Stromal cell of bone marrow (primary cell): ENCODE measurements at regions not wholly inside any gene's neighbourhood (a gene's known extent, or its start where the extent isn't known, plus 50 kb on each side); places are given as distances from the start of the nearest gene placed in this dataset.
"Not testable (repeated sequence)": the region's sequence is repeated elsewhere in the genome, so short reads cannot be mapped to it uniquely, and the experiment has no call there.

Experiments
- DNase-seq: peaks from one replicate; pipeline ENCODE4 v3.0.0-alpha.2; 2012; ENCODE audit warnings: low read depth

GRCh38 chr2:236632295-236633218, 62.9 kb downstream of the ACKR3 start:
- DNase-seq, result no peak

GRCh38 chr2:236633219-236633570, 63.6 kb downstream of the ACKR3 start:
- no peak for DNase-seq

- DNase-seq, result no peak
Measured at GRCh38 chr2:236633775-236634560, 64.3 kb downstream of the ACKR3 start.

GRCh38 chr2:236636261-236636660, 66.6 kb downstream of the ACKR3 start:
- DNase-seq, result no peak

- DNase-seq, result no peak
Measured at GRCh38 chr2:236636714-236637470, 67.3 kb downstream of the ACKR3 start.

GRCh38 chr2:236637686-236638569, 68.3 kb downstream of the ACKR3 start:
- peak; percentile 22 for DNase-seq

- DNase-seq, result no peak
Measured at GRCh38 chr2:236638707-236639106, 69.1 kb downstream of the ACKR3 start.

GRCh38 chr2:236639461-236640235, 70.0 kb downstream of the ACKR3 start:
- DNase-seq, result no peak

- DNase-seq, result no peak
Measured at GRCh38 chr2:236641051-236641726, 71.6 kb downstream of the ACKR3 start.

GRCh38 chr2:236642125-236642524, 72.5 kb downstream of the ACKR3 start:
- DNase-seq, result peak; percentile 67

- DNase-seq, result peak; percentile 100
Measured at GRCh38 chr2:236642584-236643291, 73.1 kb downstream of the ACKR3 start.

- no peak for DNase-seq
Measured at GRCh38 chr2:236643480-236643879, 73.9 kb downstream of the ACKR3 start.

GRCh38 chr2:236644067-236644466, 74.4 kb downstream of the ACKR3 start:
- no peak for DNase-seq

GRCh38 chr2:236644502-236644911, 74.9 kb downstream of the ACKR3 start:
- no peak for DNase-seq

- not testable (repeated sequence) for DNase-seq
Measured at GRCh38 chr2:236645141-236645540, 75.5 kb downstream of the ACKR3 start.

- no peak for DNase-seq
Measured at GRCh38 chr2:236646441-236646840, 76.8 kb downstream of the ACKR3 start.

- no peak for DNase-seq
Measured at GRCh38 chr2:236646871-236647270, 77.2 kb downstream of the ACKR3 start.

GRCh38 chr2:236647621-236648020, 78.0 kb downstream of the ACKR3 start:
- no peak for DNase-seq

GRCh38 chr2:236653863-236654262, 84.2 kb downstream of the ACKR3 start:
- no peak for DNase-seq
